HCT116 (cell line): ENCODE measurements at regions not wholly inside any gene's neighbourhood (a gene's known extent, or its start where the extent isn't known, plus 50 kb on each side); places are given as distances from the start of the nearest gene placed in this dataset.

Experiments
- ATAC-seq: fragments of 200-7000 bp; cut with Tn5 transposase; 2 replicates; pipeline ENCODE4 v1.9.1; 2020; ENCODE audit warnings: mild to moderate bottlenecking, moderate library complexity
- BruUV-seq: library from RNA; stranded (reverse); fragments of 400-500 nt; replicated peaks from 2 replicates; lab custom pipeline; 2021; lab: Mats Ljungman, UMichigan
- CTCF ChIA-PET: fragments of 300-600 bp; sonication (Branson Sonifier 250); formaldehyde crosslinking; loops from one replicate; lab custom pipeline; 2021; ENCODE audit warnings: antibody characterized with exemption; lab: Charles Lee
- POLR2A ChIA-PET: fragments of 300-600, 350-600 bp; sonication (Branson Sonifier 250); formaldehyde crosslinking; loops from one replicate; lab custom pipeline; 2021; ENCODE audit warnings: antibody characterized with exemption; lab: Charles Lee
- RAD21 ChIA-PET, 2 experiments: fragments of 300-600 bp; sonication (Branson Sonifier 250); formaldehyde crosslinking; loops; one replicate each; lab custom pipeline; 2023; ENCODE audit warnings: low total read pairs in 2 of 2; ENCODE audit not compliant: uncharacterized antibody in 2 of 2, unreplicated experiment in 2 of 2, low non-redundant PET in 1 of 2; lab: Charles Lee
- DNase-seq: peaks from one replicate; pipeline ENCODE4 v3.0.0-alpha.2; 2010; ENCODE audit warnings: low read depth, low spot score
- H2AFZ ChIP-seq: fragments of 200-600 bp; shearing (Covaris generic), sonication (generic); 2 replicates; pipeline ENCODE4 v1.6.1; 2017; ENCODE audit warnings: low read depth, mixed run types, mixed read lengths, antibody characterized with exemption, low read length; ENCODE audit not compliant: poor library complexity, severe bottlenecking
- H3K27ac ChIP-seq: 2 replicates; pipeline ENCODE4 v1.5.1; 2012; ENCODE audit warnings: low read depth, low read length
- H3K27me3 ChIP-seq: fragments of 200-600 bp; sonication (generic); 2 replicates; pipeline ENCODE4 v1.6.1; 2016; ENCODE audit warnings: mixed run types, low read length, mixed read lengths; ENCODE audit not compliant: insufficient read depth
- H3K36me3 ChIP-seq, 2 experiments: fragments of 200-500 bp in 1 of 2; fragments of 200-600 bp in 1 of 2; sonication (Bioruptor generic) in 1 of 2; sonication (generic) in 1 of 2; 2 replicates each; pipeline versions ENCODE4 v1.5.1 to v1.6.1; 2014 to 2016; ENCODE audit warnings: low read length in 2 of 2, inconsistent platforms in 1 of 2, mixed read lengths in 1 of 2, mixed run types in 1 of 2; ENCODE audit not compliant: insufficient read depth in 2 of 2, control insufficient read depth in 1 of 2
- H3K4me1 ChIP-seq, 2 experiments: fragments of 200-600 bp in 1 of 2; sonication (generic) in 1 of 2; 2 replicates each; pipeline versions ENCODE4 v1.5.1 to v1.6.1; 2012 to 2017; ENCODE audit warnings: low read length in 2 of 2, inconsistent platforms in 1 of 2, mild to moderate bottlenecking in 1 of 2, mixed read lengths in 1 of 2, mixed run types in 1 of 2, moderate library complexity in 1 of 2; ENCODE audit not compliant: insufficient read depth in 2 of 2, control insufficient read depth in 1 of 2
- H3K4me2 ChIP-seq: fragments of 200-600 bp; sonication (generic); 2 replicates; pipeline ENCODE4 v1.6.1; 2017; ENCODE audit warnings: mixed run types, low read length, mixed read lengths
- H3K4me3 ChIP-seq, 2 experiments: fragments of 200-600 bp in 1 of 2; sonication (generic) in 1 of 2; replicated peaks in 1 of 2; 2 replicates each; pipeline ENCODE4 v1.5.1; 2011 to 2016; ENCODE audit warnings: low read length in 2 of 2, control low read depth in 1 of 2, low read depth in 1 of 2, mild to moderate bottlenecking in 1 of 2, mixed read lengths in 1 of 2, mixed run types in 1 of 2
- H3K79me2 ChIP-seq: fragments of 200-600 bp; sonication (generic); 2 replicates; pipeline ENCODE4 v1.6.1; 2017; ENCODE audit warnings: mild to moderate bottlenecking, mixed run types, low read length, moderate library complexity, mixed read lengths; ENCODE audit not compliant: insufficient read depth
- H3K9ac ChIP-seq: fragments of 200-600 bp; sonication (generic); 2 replicates; pipeline ENCODE4 v1.6.1; 2016; ENCODE audit warnings: low read length, mixed read lengths
- H3K9me2 ChIP-seq: fragments of 200-600 bp; sonication (generic), shearing (Covaris generic); 2 replicates; pipeline ENCODE4 v1.6.1; 2017; ENCODE audit warnings: mixed run types, mild to moderate bottlenecking, moderate library complexity; ENCODE audit not compliant: insufficient read depth
- H3K9me3 ChIP-seq, 2 experiments: fragments of 200-500 bp in 1 of 2; fragments of 200-600 bp in 1 of 2; sonication (Bioruptor generic) in 1 of 2; sonication (generic) in 1 of 2; 2 replicates each; pipeline ENCODE4 v1.6.1; 2014 to 2017; ENCODE audit warnings: low read length in 2 of 2, mixed read lengths in 2 of 2, inconsistent platforms in 1 of 2, low read depth in 1 of 2, mild to moderate bottlenecking in 1 of 2, mixed run types in 1 of 2, moderate library complexity in 1 of 2; ENCODE audit not compliant: control insufficient read depth in 1 of 2, insufficient read depth in 1 of 2
- H4K20me1 ChIP-seq: fragments of 200-600 bp; sonication (generic), shearing (Covaris generic); 2 replicates; pipeline ENCODE4 v1.6.1; 2017; ENCODE audit warnings: mixed run types, mild to moderate bottlenecking, moderate library complexity; ENCODE audit not compliant: insufficient read depth
- ATF3 ChIP-seq: IDR thresholded peaks from 2 replicates; pipeline ENCODE4 v1.6.1; 2012
- CBX3 ChIP-seq: IDR thresholded peaks from 2 replicates; pipeline ENCODE4 v1.6.1; 2012; ENCODE audit warnings: low read depth
- CEBPB ChIP-seq: IDR thresholded peaks from 2 replicates; pipeline ENCODE4 v1.6.1; 2012; ENCODE audit warnings: low read depth
- CTCF ChIP-seq, 3 experiments: fragments of 200-600 bp in 1 of 3; sonication (generic) in 1 of 3; IDR thresholded peaks in 2 of 3; conservative IDR thresholded peaks in 1 of 3; 2 replicates each; pipeline ENCODE4 v1.5.1; 2012 to 2017; ENCODE audit warnings: low read depth in 2 of 3, low read length in 2 of 3, antibody characterized with exemption in 1 of 3, borderline replicate concordance in 1 of 3, control low read depth in 1 of 3, mild to moderate bottlenecking in 1 of 3, mixed read lengths in 1 of 3, mixed run types in 1 of 3, moderate library complexity in 1 of 3; ENCODE audit not compliant: insufficient read depth in 1 of 3
- EGR1 ChIP-seq: IDR thresholded peaks from 2 replicates; pipeline ENCODE4 v1.6.1; 2012; ENCODE audit warnings: low read depth
- EZH2 ChIP-seq: fragments of 200-600 bp; sonication (generic); IDR thresholded peaks from 2 replicates; pipeline ENCODE4 v1.6.1; 2017; ENCODE audit warnings: antibody characterized with exemption, mixed run types
- FOSL1 ChIP-seq: IDR thresholded peaks from 2 replicates; pipeline ENCODE4 v1.6.1; 2012; ENCODE audit warnings: low read depth
- JUND ChIP-seq: IDR thresholded peaks from 2 replicates; pipeline ENCODE4 v1.6.1; 2012
- MAX ChIP-seq: IDR thresholded peaks from 2 replicates; pipeline ENCODE4 v1.6.1; 2012
- POLR2AphosphoS5 ChIP-seq: IDR thresholded peaks from 2 replicates; pipeline ENCODE4 v1.6.1; 2011; ENCODE audit warnings: mild to moderate bottlenecking, low read depth, low read length, moderate library complexity
- RAD21 ChIP-seq: IDR thresholded peaks from 2 replicates; pipeline ENCODE4 v1.6.1; 2012; ENCODE audit warnings: low read depth, mild to moderate bottlenecking
- SRF ChIP-seq: IDR thresholded peaks from 2 replicates; pipeline ENCODE4 v1.6.1; 2012; ENCODE audit warnings: low read depth
- TCF7L2 ChIP-seq: IDR thresholded peaks from 2 replicates; pipeline ENCODE4 v1.7.0; 2011; ENCODE audit warnings: borderline replicate concordance, inconsistent platforms; ENCODE audit not compliant: insufficient read depth, insufficient read length; ENCODE audit errors: extremely low read depth
- YY1 ChIP-seq: IDR thresholded peaks from 2 replicates; pipeline ENCODE4 v1.6.1; 2011; ENCODE audit warnings: low read length, low read depth, moderate library complexity, mild to moderate bottlenecking; ENCODE audit not compliant: insufficient replicate concordance; ENCODE audit errors: extremely low read depth
- ZBTB33 ChIP-seq: IDR thresholded peaks from 2 replicates; pipeline ENCODE4 v1.6.1; 2011; ENCODE audit warnings: mild to moderate bottlenecking, low read length, moderate library complexity; ENCODE audit not compliant: insufficient replicate concordance; ENCODE audit errors: extremely low read depth
- ZFX ChIP-seq: fragments of 450-650 bp; IDR thresholded peaks from 2 replicates; pipeline ENCODE4 v1.6.1; 2017
- ZNF274 ChIP-seq: fragments of 200-500 bp; sonication (Bioruptor generic); IDR thresholded peaks from 2 replicates; pipeline ENCODE4 v1.6.1; 2014; ENCODE audit warnings: mild to moderate bottlenecking, low read depth, low read length, inconsistent platforms
- intact Hi-C: fragments of 100-400 bp; cut with micrococcal nuclease; formaldehyde crosslinking; loops from 2 replicates; pipeline ENCODE4 v1.10.0; 2022

- no peak for ATAC-seq
- Histone ChIP-seq H3K27ac (no peak overlapping the region), H2AFZ (no peak overlapping the region), H3K9me3 (no peaks in the 10 kb centered on the region), H3K4me3 (no peak overlapping the region), H3K4me2 (no peak overlapping the region), H4K20me1 (no peaks in the 10 kb centered on the region), H3K27me3 (no peaks in the 10 kb centered on the region), H3K9ac (no peak overlapping the region), H3K4me1 (no peaks in the 10 kb centered on the region), H3K36me3 (no peaks in the 10 kb centered on the region), H3K79me2 (no peaks in the 10 kb centered on the region)
- no peak for DNase-seq
- no TSS peak for BruUV-seq
- CTCF ChIA-PET: no interaction called here
- no peak for TF ChIP-seq POLR2AphosphoS5
- no peak for TF ChIP-seq EZH2
- no peak for TF ChIP-seq CEBPB
- no peak for TF ChIP-seq ZFX
- no peak for TF ChIP-seq SRF
- no peak for TF ChIP-seq YY1
- TF ChIP-seq MAX: no peak
- TF ChIP-seq ATF3: no peak
- no peak for TF ChIP-seq ZNF274
- TF ChIP-seq CBX3: no peak
- TF ChIP-seq ZBTB33: no peak
- TF ChIP-seq TCF7L2: no peak
- TF ChIP-seq EGR1: no peak
- TF ChIP-seq FOSL1: no peak
- TF ChIP-seq JUND: no peak
- TF ChIP-seq RAD21: no peak
- no peak for TF ChIP-seq CTCF (IDR thresholded peaks at IDR 0.05 in 2 of 3, conservative IDR thresholded peaks at IDR 0.05 in 1 of 3; ENCODE audit: borderline replicate concordance in 1 of 3, insufficient read depth in 1 of 3, low read depth in 2 of 3, low read length in 2 of 3)
- TF ChIP-seq, all 23 proteins: peak for 0
- intact Hi-C loops: no loop called here
- H3K9me2 ChIP-seq: no peaks in the 10 kb centered on the region
- ChIA-PET POLR2A (no interaction called here), RAD21 (no interaction called here)
These were observed 128.1 kb upstream of the GRM7 start for GRCh38 chr3:6732807-6733206.
